ENCODE measurements at regions not wholly inside any gene's neighbourhood (a gene's known extent, or its start where the extent isn't known, plus 50 kb on each side); places are given as distances from the start of the nearest gene placed in this dataset.
"Not testable (repeated sequence)": the region's sequence is repeated elsewhere in the genome, so short reads cannot be mapped to it uniquely, and the experiment has no call there.

DNA sequence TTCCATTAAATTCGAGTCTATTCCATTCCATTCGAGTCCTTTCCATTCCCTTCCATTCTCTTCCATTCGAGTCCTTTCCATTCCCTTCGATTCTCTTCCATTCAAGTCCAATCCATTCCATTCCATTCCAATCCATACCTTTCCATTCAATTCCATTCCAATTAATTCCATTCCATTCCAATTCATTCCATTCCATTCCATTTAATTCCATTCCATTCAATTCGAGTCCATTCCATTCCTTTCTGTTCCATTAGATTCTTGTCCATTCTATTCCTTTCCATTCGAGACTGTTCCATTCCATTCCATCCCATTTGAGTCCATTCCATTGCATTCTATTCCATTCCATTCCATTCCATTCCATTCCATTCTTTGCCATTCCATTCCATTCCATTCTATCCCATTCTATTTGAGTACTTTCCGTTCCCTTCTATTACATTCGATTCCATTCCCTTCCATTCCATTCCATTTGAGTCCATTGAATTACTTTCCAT lies 1130.0 kb downstream of the RPIA start:
- Histone ChIP-seq H3K27ac (no peak overlapping the region), H3K9me3 (replicated peaks) (peaks cover 21% of the 10 kb centered on the region), H3K4me3 (no peak overlapping the region), H3K4me1 (no peaks in the 10 kb centered on the region), H3K27me3 (no peaks in the 10 kb centered on the region), H3K36me3 (no peaks in the 10 kb centered on the region)
- no peak for DNase-seq

DNA sequence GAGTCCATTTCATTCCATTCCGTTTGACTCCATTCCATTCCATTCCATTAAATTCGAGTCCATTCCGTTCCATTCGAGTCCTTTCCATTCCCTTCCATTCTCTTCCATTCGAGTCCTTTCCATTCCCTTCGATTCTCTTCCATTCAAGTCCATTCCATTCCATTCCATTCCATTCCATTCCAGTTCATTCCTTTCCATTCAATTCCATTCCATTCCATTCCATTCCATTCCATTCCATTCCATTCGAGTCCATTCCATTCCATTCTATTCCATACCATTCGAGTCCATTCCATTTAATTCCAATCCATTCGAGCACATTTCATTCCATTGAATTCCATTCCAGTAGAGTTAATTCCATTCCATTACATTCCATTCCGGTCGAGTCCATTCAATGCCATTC lies 1130.9 kb downstream of the RPIA start:
- peaks cover 21% of the 10 kb centered on the region for H3K9me3 ChIP-seq (replicated peaks)

DNA sequence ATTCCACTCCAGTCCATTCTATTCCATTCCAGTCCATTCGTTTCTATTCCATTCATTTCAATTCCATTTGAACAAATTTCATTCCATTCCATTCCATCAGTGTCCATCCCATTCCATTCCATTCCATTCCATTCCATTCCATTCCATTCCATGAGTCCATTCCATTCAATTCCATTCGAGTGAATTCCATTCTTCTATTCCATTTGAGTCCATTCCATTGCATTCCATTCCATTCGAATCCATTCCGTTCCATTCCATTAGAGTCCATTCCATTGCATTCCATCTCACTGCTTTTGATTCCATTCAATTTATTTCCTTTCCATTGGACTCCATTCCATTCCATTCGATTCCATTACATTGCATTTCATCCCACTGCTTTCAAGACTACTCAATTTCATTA lies 1132.1 kb downstream of the RPIA start:
- no peak for DNase-seq
- Histone ChIP-seq H3K9me3 (replicated peaks) (peaks cover 20% of the 10 kb centered on the region), H3K4me3 (no peak overlapping the region), H3K27me3 (no peaks in the 10 kb centered on the region), H3K27ac (no peak overlapping the region), H3K36me3 (no peaks in the 10 kb centered on the region), H3K4me1 (peaks cover 3% of the 10 kb centered on the region; the same call in 1 of the 2 replicates)

More for the DNA sequence above, 1130.9 kb downstream of the RPIA start:
- not testable (repeated sequence) for H3K36me3 ChIP-seq, H3K27ac ChIP-seq, H3K27me3 ChIP-seq, DNase-seq, H3K4me1 ChIP-seq, H3K4me3 ChIP-seq

DNA sequence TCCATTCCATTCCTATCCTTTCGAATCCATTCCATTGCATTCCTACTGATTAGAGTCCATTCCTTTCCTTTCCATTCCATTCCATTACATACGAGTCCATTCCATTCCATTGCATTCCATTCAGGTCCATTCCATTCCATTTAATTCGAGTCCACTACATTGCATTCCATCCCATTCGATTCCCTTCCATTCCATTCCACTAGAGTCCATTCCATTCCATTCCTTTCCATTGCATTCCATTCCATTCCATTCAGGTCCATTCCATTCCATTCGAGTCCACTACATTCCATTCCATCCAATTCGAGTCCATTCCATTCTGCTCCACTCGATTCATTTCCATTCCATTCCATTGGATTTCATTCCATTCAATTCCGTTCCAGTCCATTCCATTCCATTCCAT lies 1133.6 kb downstream of the RPIA start:
- peaks cover 3% of the 10 kb centered on the region; the same call in 1 of the 2 replicates for H3K4me1 ChIP-seq
- H3K4me3 ChIP-seq, result no peak overlapping the region
- no peaks in the 10 kb centered on the region for H3K27me3 ChIP-seq
- H3K27ac ChIP-seq, result no peak overlapping the region
- DNase-seq, result no peak
- H3K9me3 ChIP-seq (replicated peaks), result peaks cover 12% of the 10 kb centered on the region
- no peaks in the 10 kb centered on the region for H3K36me3 ChIP-seq

DNA sequence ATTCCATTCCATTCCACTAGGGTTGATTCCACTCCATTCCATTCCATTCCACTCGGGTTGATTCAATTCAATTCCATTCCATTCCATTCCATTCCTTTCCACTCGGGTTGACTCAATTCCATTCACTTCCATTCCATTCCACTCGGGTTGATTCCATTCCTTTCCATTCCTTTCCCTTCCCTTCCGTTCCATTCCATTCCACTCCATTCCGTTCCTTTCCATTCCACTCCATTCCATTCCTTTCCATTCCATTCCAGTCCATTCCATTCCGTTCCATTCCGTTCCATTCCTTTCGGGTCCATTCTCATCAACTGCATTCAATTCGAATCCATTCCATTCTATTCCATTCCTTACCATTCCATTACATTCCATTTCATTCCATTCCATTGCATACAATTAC lies 1135.3 kb downstream of the RPIA start:
- not testable (repeated sequence) for H3K36me3 ChIP-seq, H3K27me3 ChIP-seq, DNase-seq, H3K4me3 ChIP-seq, H3K4me1 ChIP-seq, H3K27ac ChIP-seq
- peaks cover 14% of the 10 kb centered on the region for H3K9me3 ChIP-seq (replicated peaks)

DNA sequence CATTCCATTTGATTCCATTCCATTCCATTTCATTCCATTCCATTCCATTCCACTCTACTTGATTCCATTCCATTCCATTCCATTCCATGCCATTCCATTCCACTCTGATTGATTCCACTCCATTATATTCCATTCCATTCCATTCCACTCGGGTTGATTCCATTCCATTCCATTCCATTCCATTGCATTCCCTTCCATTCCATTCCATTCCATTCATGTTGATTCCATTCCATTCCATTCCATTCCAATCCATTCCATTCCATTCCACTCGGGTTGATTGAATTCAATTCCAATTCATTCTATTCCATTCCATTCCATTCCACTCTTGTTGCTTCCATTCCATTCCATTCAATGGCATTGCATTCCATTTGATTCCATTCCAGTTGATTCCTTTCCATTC lies 1136.4 kb downstream of the RPIA start:
- H3K36me3 ChIP-seq, H3K4me1 ChIP-seq, H3K27ac ChIP-seq, DNase-seq, H3K27me3 ChIP-seq, H3K4me3 ChIP-seq: not testable (repeated sequence)
- H3K9me3 ChIP-seq (replicated peaks), result peaks cover 21% of the 10 kb centered on the region

DNA sequence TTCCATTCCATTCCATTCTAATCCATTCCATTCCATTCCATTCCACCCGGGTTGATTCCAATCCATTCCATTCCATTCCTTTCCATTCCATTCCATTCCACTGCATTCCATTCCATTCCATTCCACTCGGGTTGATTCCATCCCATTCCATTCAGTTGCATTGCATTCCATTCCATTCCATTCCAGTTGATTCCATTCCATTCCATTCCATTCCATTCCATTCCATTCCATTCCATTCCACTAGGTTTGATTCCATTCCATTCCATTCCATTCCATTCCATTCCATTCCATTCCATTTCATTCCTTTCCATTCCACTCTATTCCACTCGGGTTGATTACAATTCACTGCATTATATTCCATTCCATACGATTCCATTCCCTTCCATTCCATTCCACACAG lies 1136.9 kb downstream of the RPIA start:
- DNase-seq, result not testable (repeated sequence)

DNA sequence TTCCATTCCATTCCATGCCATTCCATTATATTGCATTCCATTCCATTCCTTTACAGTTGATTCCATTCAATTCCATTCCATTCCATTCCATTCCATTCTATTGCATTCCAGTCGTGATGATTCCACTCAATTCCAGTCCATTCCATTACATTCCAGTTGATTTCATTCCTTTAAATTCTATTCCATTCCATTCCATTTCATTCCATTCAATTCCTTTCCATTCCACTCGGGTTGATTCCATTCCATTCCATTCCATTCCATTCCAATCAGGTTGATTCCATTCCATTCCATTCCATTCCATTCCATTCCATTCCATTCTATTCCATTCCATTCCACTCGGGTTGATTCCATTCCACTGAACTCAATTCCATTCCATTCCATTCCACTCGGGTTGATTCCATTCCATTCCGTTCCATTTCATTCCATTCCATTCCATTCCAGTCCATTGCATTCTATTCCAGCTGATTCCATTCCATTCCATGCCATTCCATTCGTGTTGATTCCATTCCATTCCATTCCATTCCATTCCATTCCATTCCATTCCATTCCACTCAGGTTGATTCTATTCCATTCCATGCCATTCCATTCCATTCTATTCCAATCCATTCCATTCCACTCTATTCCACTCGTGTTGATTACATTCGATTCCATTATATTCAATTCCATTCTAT lies 1137.6 kb downstream of the RPIA start:
- H3K27me3 ChIP-seq, H3K36me3 ChIP-seq, H3K27ac ChIP-seq, DNase-seq, H3K4me3 ChIP-seq, H3K4me1 ChIP-seq: not testable (repeated sequence)
- peaks cover 17% of the 10 kb centered on the region; the same call in 1 of the 2 replicates for H3K9me3 ChIP-seq (replicated peaks)

More for the DNA sequence above, 1136.9 kb downstream of the RPIA start:
- H3K27ac ChIP-seq, H3K4me1 ChIP-seq, H3K4me3 ChIP-seq, H3K36me3 ChIP-seq, H3K27me3 ChIP-seq: not testable (repeated sequence)
- peaks cover 21% of the 10 kb centered on the region; the same call in 1 of the 2 replicates for H3K9me3 ChIP-seq (replicated peaks)

DNA sequence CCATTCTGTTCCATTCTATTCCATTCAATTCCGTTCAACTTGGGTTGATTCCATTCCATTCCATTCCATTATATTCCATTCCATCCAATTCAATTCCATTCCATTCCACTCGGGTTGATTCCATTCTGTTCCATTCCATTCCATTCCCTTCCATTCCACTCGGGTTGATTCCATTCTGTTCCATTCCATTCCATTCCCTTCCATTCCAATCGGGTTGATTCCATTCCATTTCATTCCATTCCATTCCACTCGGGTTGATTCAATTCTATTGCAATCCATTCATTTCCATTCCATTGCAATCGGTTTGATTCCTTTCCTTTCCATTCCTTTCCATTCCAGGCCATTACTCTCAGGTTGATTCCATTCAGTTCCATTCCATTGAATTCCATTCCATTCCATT lies 1138.4 kb downstream of the RPIA start:
- H3K36me3 ChIP-seq, result no peaks in the 10 kb centered on the region
- peaks cover 3% of the 10 kb centered on the region; the same call in 1 of the 2 replicates for H3K4me1 ChIP-seq
- H3K9me3 ChIP-seq (replicated peaks), result peaks cover 17% of the 10 kb centered on the region; the same call in 1 of the 2 replicates
- H3K27me3 ChIP-seq, result no peaks in the 10 kb centered on the region
- no peak overlapping the region for H3K27ac ChIP-seq
- no peak overlapping the region for H3K4me3 ChIP-seq
- no peak for DNase-seq

DNA sequence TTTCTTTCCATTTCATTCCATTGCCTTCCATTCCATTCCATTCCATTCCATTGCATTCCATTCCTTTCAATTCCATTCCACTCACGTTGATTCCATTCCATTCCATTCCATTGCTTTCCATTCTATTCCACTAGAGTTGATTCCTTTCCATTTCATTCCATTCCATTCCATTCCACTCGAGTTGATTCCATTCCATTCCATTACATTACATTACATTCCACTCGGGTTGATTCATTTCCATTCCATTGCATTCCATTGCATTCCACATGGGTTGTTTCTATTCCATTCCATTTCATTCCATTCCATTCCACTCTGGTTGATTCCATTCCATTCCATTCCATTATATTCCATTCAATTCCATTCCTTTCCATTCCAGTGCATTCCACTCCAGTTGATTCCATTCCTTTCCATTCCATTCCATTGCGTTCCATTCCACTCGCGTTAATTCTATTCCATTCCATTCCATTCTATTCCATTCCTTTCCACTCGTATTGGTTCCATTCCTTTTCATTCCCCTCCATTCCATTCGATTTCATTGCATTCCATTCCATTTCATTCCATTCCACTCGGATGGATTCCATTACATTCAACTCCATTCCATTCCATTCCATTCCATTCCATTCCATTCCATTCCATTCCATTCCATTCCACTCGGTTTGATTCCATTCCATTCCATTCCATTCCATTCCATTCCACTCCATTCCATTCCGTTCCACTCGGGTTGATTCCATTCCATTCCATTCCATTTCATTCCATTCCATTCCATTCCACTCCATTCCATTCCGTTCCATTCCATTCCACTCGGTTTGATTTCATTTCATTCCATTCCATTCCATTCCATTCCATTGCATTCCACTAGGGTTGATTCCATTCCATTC lies 1139.1 kb downstream of the RPIA start:
- H3K9me3 ChIP-seq (replicated peaks), result peaks cover 17% of the 10 kb centered on the region; the same call in 1 of the 2 replicates
- not testable (repeated sequence) for H3K27ac ChIP-seq, DNase-seq, H3K4me3 ChIP-seq, H3K36me3 ChIP-seq, H3K4me1 ChIP-seq, H3K27me3 ChIP-seq

DNA sequence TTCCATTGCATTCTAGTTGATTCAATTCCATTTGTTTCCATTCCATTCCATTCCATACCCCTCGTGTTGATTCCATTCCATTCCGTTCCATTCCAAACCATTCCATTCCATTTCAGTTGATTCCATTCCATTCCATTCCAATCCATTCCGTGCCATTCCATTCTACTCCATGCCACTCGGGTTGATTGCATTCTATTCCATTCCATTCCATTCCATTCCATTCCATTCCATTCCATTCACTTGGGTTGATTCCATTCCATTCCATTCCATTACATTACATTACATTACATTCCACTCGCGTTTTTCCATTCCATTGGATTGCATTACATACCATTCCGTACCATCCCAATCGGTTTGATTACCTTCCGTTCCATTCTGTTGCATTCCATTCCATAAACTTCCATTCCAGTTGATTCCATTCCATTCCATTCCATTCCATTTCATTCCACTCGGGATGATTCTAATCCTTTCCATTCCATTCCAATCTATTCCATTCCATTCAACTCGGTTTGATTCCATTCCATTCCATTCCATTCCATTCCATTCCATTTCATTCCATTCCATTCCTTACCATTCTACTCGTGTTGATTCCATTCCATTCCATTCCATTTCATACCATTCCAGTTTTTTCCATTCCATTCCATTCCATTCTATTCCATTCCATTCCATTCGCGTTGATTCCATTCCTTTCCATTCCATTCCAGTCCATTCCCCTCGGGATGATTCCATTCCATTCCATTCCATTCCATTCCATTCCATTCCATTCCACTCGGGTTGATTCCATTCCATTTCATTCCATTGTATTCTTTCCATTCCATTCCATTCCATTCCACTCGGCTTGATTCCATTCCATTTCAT lies 1140.4 kb downstream of the RPIA start:
- Histone ChIP-seq H3K4me1 (peaks cover 3% of the 10 kb centered on the region; the same call in 1 of the 2 replicates), H3K36me3 (no peaks in the 10 kb centered on the region), H3K27me3 (no peaks in the 10 kb centered on the region), H3K9me3 (replicated peaks) (peaks cover 19% of the 10 kb centered on the region; the same call in 1 of the 2 replicates), H3K4me3 (no peak overlapping the region), H3K27ac (no peak overlapping the region)
- DNase-seq, result no peak

DNA sequence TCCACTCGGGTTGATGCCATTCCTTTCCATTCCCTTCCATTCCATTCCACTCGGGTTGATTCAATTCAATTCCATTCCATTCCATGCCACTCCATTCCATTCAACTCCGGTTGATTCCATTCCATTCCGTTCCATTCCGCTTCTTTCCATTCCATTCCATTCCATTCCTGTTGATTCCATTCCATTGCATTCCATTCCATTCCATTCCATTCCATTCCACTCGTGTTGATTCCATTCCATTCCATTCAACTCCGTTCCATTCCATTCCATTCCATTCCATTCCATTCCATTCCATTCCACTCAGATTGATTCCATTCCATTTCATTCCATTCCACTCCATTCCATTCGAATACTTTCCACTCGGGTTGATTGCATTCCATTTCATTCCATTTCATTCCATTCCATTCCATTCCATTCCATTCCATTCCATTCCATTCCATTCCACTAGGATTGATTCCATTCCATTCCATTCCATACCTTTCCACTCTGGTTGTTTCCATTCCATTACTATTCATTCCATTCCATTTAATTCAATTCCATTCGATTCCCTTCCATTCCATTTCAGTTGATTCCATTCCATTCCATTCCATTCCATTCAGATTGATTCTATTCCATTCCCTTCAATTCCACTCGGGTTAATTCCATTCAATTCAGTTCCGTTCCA lies 1141.8 kb downstream of the RPIA start:
- H3K27ac ChIP-seq, result no peak overlapping the region
- no peaks in the 10 kb centered on the region for H3K27me3 ChIP-seq
- H3K4me1 ChIP-seq, result no peaks in the 10 kb centered on the region
- no peaks in the 10 kb centered on the region for H3K36me3 ChIP-seq
- no peak overlapping the region for H3K4me3 ChIP-seq
- peaks cover 19% of the 10 kb centered on the region; the same call in 1 of the 2 replicates for H3K9me3 ChIP-seq (replicated peaks)
- no peak for DNase-seq

DNA sequence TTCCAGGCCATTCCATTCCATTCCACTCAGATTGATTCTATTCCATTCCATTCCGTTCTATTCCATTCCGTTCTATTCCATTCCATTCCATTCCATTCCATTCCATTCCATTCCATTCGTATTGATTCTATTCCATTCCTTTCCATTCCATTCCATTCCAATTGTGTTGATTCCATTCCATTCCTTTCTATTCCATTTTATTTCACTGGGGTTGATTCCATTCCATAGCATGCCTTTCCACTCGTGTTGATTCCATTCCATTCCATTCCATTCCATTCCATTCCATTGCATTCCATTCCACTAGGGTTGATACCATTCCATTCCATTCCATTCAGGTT lies 1142.3 kb downstream of the RPIA start:
- no peak overlapping the region for H3K27ac ChIP-seq
- DNase-seq, result no peak

DNA sequence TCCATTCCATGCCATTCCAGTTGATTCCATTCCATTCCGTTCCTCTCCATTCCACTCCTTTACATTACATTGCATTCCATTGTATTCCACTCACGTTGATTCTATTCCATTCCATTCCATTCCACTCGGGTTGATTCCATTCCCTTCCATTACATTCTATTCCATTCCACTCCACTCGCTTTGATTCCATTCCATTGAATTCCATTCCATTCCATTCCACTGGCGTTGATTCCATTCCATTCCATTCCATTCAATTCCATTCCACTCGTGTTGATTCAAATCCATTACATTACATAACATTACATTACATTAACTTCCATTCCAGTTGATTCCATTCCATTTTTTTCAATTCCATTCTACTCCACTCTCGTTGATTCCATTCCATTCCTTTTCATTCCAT lies 1142.8 kb downstream of the RPIA start:
- no peak for DNase-seq
- peaks cover 19% of the 10 kb centered on the region; the same call in 1 of the 2 replicates for H3K9me3 ChIP-seq (replicated peaks)
- no peak overlapping the region for H3K4me3 ChIP-seq
- H3K36me3 ChIP-seq, result no peaks in the 10 kb centered on the region
- H3K27me3 ChIP-seq, result no peaks in the 10 kb centered on the region
- no peaks in the 10 kb centered on the region for H3K4me1 ChIP-seq
- H3K27ac ChIP-seq, result no peak overlapping the region

More for the DNA sequence above, 1142.3 kb downstream of the RPIA start:
- H3K4me3 ChIP-seq, result no peak overlapping the region
- peaks cover 19% of the 10 kb centered on the region; the same call in 1 of the 2 replicates for H3K9me3 ChIP-seq (replicated peaks)
- H3K36me3 ChIP-seq, result no peaks in the 10 kb centered on the region
- H3K27me3 ChIP-seq, result no peaks in the 10 kb centered on the region
- no peaks in the 10 kb centered on the region for H3K4me1 ChIP-seq

All from SJCRH30 (cell line).